Spleen (tissue), 7 donors: ENCODE measurements at regions not wholly inside any gene's neighbourhood (a gene's known extent, or its start where the extent isn't known, plus 50 kb on each side); places are given as distances from the start of the nearest gene placed in this dataset.

Source experiments
- POLR2AphosphoS5 ChIP-seq, 3 donors: sonication (generic); formaldehyde crosslinking; IDR thresholded peaks; one replicate each; pipeline ENCODE4 v1.5.1; 2017; ENCODE audit warnings: antibody characterized with exemption in 3 of 3
- TF ChIP-seq, protein P1 (sequence below), 11 experiments: fragments of 200-600 bp in 7 of 11; fragments of 450-650 bp in 4 of 11; sonication (generic) in 4 of 11; IDR thresholded peaks in 8 of 11; conservative IDR thresholded peaks in 3 of 11; 1 replicate in 7 of 11; 2 replicates in 4 of 11; pipeline versions ENCODE4 v1.4.0 to v1.8.0; 2016 to 2021; ENCODE audit warnings: antibody characterized with exemption in 11 of 11, inconsistent platforms in 4 of 11, mild to moderate bottlenecking in 1 of 11
- donor health status: DM: no; HTN: no; CAD: no; lungs with moderate emphysema.
- donor health status: DM: no; HTN: no; CAD: no.
- donor health status: DM: no; HTN: no; CAD: no.

DNA sequence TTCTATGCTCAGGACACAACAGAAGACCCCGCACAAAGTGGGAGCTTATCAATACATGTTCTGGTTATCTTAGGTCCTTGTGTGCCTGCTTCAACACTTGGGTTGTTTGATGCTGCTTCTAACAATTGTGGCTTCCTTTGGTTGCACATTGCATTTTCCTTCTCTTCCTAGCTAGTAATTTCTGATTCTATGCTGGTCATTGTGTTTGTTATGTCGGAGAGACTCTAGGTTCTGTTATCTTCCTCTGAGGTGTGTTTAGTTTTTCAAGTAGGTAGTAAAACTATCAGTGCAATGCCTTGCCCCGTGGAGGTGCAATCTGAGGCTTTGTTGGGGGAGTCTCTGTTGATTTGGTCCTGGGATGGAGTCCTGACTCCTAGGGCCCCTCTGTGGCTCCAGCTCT, 414.2 kb downstream of the SHANK2 start:
- TF ChIP-seq, protein P1, sequence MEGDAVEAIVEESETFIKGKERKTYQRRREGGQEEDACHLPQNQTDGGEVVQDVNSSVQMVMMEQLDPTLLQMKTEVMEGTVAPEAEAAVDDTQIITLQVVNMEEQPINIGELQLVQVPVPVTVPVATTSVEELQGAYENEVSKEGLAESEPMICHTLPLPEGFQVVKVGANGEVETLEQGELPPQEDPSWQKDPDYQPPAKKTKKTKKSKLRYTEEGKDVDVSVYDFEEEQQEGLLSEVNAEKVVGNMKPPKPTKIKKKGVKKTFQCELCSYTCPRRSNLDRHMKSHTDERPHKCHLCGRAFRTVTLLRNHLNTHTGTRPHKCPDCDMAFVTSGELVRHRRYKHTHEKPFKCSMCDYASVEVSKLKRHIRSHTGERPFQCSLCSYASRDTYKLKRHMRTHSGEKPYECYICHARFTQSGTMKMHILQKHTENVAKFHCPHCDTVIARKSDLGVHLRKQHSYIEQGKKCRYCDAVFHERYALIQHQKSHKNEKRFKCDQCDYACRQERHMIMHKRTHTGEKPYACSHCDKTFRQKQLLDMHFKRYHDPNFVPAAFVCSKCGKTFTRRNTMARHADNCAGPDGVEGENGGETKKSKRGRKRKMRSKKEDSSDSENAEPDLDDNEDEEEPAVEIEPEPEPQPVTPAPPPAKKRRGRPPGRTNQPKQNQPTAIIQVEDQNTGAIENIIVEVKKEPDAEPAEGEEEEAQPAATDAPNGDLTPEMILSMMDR (IDR thresholded peaks at IDR 0.05 in 8 of 11, conservative IDR thresholded peaks at IDR 0.05 in 3 of 11): no peak
- no peak for TF ChIP-seq POLR2AphosphoS5 (IDR thresholded peaks at IDR 0.05)
